ENCODE measurements at regions not wholly inside any gene's neighbourhood (a gene's known extent, or its start where the extent isn't known, plus 50 kb on each side); places are given as distances from the start of the nearest gene placed in this dataset.

DNA sequence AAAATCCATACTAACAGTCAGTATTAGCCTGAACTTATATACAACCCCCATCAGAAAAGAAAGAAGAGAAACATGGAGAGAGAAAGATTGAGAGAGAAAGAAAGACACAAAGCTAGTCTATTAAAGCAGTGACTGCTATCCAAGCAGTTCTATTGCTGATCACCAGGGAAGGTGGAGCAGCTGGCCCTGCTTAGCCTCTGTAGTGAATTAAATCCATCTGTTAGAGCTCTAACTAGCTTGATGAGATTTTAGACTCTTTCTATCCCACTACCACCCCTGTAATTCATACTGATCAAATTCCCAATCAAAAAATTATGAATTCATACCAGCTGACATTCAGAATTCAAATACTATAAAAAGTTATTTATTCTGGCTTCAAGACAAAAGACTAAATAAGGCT, 486.0 kb upstream of the LRRN3 start:
- Histone ChIP-seq H3K4me3 (ENCODE audit: low read depth, low read length) (no peak overlapping the region), H3K36me3 (ENCODE audit: control insufficient read depth, insufficient read depth, low read length) (no peaks in the 10 kb centered on the region), H3K27me3 (ENCODE audit: control insufficient read depth, insufficient read depth, low read length) (no peaks in the 10 kb centered on the region)
- DNase-seq (ENCODE audit: low read depth) = no peak
- TF ChIP-seq CTCF (IDR thresholded peaks at IDR 0.05; ENCODE audit: insufficient read depth, low read length, poor library complexity, severe bottlenecking) = no peak

DNA sequence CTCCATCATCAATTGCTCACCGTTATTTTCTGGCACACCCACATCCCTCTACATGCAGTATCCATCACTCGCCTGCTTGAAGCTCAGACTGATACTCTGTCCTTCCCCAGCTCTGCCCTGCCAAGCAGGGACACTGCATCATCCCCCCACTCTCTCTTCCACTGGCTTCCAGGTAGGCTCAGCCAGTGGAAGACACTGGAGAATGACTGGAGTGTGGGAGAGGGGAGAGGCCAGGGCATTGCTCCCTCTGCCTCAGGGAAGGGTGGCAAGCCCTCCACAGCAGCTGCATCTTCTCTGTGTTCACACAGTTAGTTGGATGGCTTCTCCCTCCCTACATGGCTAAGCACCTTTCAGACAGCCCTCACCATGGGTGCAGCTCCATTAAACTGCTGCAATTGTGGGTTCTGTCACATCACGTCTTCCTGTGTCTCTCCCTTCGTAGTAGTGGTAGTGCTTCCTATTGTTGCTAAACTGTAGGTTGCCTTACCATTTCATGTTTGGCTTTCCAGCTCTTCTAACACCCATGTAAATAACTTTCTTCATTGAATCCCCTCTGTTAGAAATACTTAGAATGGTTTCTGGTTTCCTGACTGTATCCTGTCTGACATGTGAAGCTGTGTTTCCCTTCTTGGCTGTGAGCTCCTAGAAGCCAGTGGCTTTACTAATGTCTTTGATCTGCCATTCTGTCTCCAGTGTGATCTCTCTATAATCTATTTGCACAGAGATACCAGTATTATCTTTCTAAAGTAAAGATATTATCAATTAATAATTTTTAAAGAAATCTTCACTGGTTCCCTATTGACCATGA, 483.7 kb upstream of the LRRN3 start:
- TF ChIP-seq CTCF (IDR thresholded peaks at IDR 0.05; ENCODE audit: insufficient read depth, low read length, poor library complexity, severe bottlenecking) = no peak
- DNase-seq (ENCODE audit: low read depth) = no peak

DNA sequence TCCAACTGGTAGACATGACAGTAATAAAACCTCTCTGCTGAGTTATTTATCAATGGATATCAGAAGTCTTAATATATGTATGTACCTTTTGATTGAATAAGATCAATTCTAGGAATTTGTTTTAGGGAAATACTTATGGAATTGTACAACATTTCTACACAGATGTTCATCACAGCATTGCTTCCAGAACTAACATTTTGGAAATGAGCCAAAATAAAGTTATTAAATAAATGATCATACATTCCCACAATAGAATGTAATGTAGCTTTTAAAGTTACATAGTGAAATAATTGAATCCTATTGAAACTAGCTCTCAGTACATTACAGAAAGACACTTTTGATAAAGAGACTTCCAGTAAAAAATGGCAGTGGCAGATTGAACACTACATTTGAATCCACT, 481.6 kb upstream of the LRRN3 start:
- Histone ChIP-seq H3K27me3 (ENCODE audit: control insufficient read depth, insufficient read depth, low read length) (no peaks in the 10 kb centered on the region), H3K4me3 (ENCODE audit: low read depth, low read length) (no peak overlapping the region), H3K36me3 (ENCODE audit: control insufficient read depth, insufficient read depth, low read length) (no peaks in the 10 kb centered on the region)
- no peak for TF ChIP-seq CTCF (IDR thresholded peaks at IDR 0.05; ENCODE audit: insufficient read depth, low read length, poor library complexity, severe bottlenecking)
- no peak for DNase-seq (ENCODE audit: low read depth)

More for the DNA sequence above, 483.7 kb upstream of the LRRN3 start:
- Histone ChIP-seq H3K4me3 (ENCODE audit: low read depth, low read length) (no peak overlapping the region), H3K27me3 (ENCODE audit: control insufficient read depth, insufficient read depth, low read length) (no peaks in the 10 kb centered on the region), H3K36me3 (ENCODE audit: control insufficient read depth, insufficient read depth, low read length) (no peaks in the 10 kb centered on the region)

DNA sequence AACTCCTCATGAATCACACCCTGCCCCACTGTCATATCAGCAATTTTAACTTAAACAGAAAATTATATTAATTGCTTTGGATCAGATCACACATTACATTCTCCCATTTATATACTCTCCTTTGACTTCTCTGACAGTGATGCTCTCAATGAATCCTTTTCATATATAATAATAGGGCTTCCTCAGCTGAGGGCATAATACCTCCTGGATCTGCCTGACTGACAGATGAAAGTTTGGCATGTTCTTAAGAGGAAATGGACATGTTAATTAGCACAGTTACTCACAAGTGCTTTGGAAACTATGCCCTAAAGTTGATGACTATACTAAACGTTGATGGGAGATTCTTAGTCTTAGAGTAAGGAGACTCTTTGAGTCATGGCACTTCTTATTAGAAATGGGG, 478.2 kb upstream of the LRRN3 start:
- Histone ChIP-seq H3K36me3 (ENCODE audit: control insufficient read depth, insufficient read depth, low read length) (no peaks in the 10 kb centered on the region), H3K4me3 (ENCODE audit: low read depth, low read length) (no peak overlapping the region), H3K27me3 (ENCODE audit: control insufficient read depth, insufficient read depth, low read length) (no peaks in the 10 kb centered on the region)
- DNase-seq (ENCODE audit: low read depth) = no peak
- TF ChIP-seq CTCF (IDR thresholded peaks at IDR 0.05; ENCODE audit: insufficient read depth, low read length, poor library complexity, severe bottlenecking) = no peak
